B cell (primary cell): ENCODE measurements at regions not wholly inside any gene's neighbourhood (a gene's known extent, or its start where the extent isn't known, plus 50 kb on each side); places are given as distances from the start of the nearest gene placed in this dataset.

Source experiments
- ATAC-seq: fragments of 200-7000 bp; cut with Tn5 transposase; one replicate; pipeline ENCODE4 v1.10.0; 2021; ENCODE audit warnings: low read depth, mild to moderate bottlenecking, moderate number of reproducible peaks, moderate library complexity
- CTCF ChIA-PET: fragments of 350-600 bp; sonication (Branson Sonifier 250); formaldehyde crosslinking; loops from one replicate; lab custom pipeline; 2021; ENCODE audit warnings: antibody characterized with exemption, inconsistent platforms; lab: Charles Lee
- POLR2A ChIA-PET: fragments of 350-600 bp; sonication (Branson Sonifier 250); formaldehyde crosslinking; loops from one replicate; lab custom pipeline; 2021; ENCODE audit warnings: antibody characterized with exemption; lab: Charles Lee
- DNase-seq: peaks from one replicate; pipeline ENCODE4 v3.0.0; 2013
- H2AFZ ChIP-seq: 2 replicates; pipeline ENCODE4 v1.6.1; 2012; ENCODE audit warnings: mild to moderate bottlenecking, low read depth, low read length; ENCODE audit not compliant: insufficient read depth, poor library complexity, severe bottlenecking
- H3K27ac ChIP-seq, 2 donors: 1 replicate in 1 of 2; 2 replicates in 1 of 2; pipeline ENCODE4 v1.5.1; 2012 to 2013; ENCODE audit warnings: low read length in 2 of 2, mild to moderate bottlenecking in 2 of 2, moderate library complexity in 1 of 2
- H3K27me3 ChIP-seq, 4 experiments: fragments of 200-600 bp in 1 of 4; sonication (generic) in 1 of 4; replicated peaks in 1 of 4; 1 replicate in 2 of 4; 2 replicates in 2 of 4; pipeline versions ENCODE4 v1.6.1 to v1.7.0; 2013 to 2016; ENCODE audit warnings: low read length in 3 of 4, mild to moderate bottlenecking in 2 of 4, mixed read lengths in 1 of 4, moderate library complexity in 1 of 4; ENCODE audit not compliant: insufficient read depth in 4 of 4, control insufficient read depth in 3 of 4; ENCODE audit errors: control extremely low read depth in 1 of 4
- H3K36me3 ChIP-seq, 2 experiments: replicated peaks in 1 of 2; 1 replicate in 1 of 2; 2 replicates in 1 of 2; pipeline versions ENCODE4 v1.6.1 to v1.7.1; 2013; ENCODE audit warnings: low read length in 1 of 2; ENCODE audit not compliant: insufficient read depth in 2 of 2, control insufficient read depth in 1 of 2; ENCODE audit errors: control extremely low read depth in 1 of 2, extremely low read depth in 1 of 2
- H3K4me1 ChIP-seq, 2 donors: fragments of 200-600 bp in 1 of 2; sonication (generic) in 1 of 2; 1 replicate in 1 of 2; 2 replicates in 1 of 2; pipeline versions ENCODE4 v1.5.1 to v1.6.1; 2013 to 2017; ENCODE audit warnings: low read length in 2 of 2; ENCODE audit not compliant: control insufficient read depth in 2 of 2, insufficient read depth in 2 of 2
- H3K4me2 ChIP-seq: replicated peaks from 2 replicates; pipeline ENCODE3; 2012; ENCODE audit warnings: mild to moderate bottlenecking, low read depth, low read length; ENCODE audit not compliant: poor library complexity, severe bottlenecking
- H3K4me3 ChIP-seq, 5 experiments: fragments of 200-600 bp in 1 of 5; sonication (generic) in 1 of 5; 1 replicate in 3 of 5; 2 replicates in 2 of 5; pipeline versions ENCODE4 v1.5.1 to v1.7.0; 2011 to 2016; ENCODE audit warnings: low read length in 4 of 5, mild to moderate bottlenecking in 4 of 5, low read depth in 2 of 5, control low read depth in 1 of 5, moderate library complexity in 1 of 5; ENCODE audit not compliant: insufficient read depth in 1 of 5; ENCODE audit errors: control extremely low read depth in 1 of 5, extremely low read depth in 1 of 5
- H3K79me2 ChIP-seq: fragments of 200-600 bp; sonication (generic); one replicate; pipeline ENCODE4 v1.6.0; 2016; ENCODE audit warnings: low read length; ENCODE audit not compliant: control insufficient read depth, insufficient read depth
- H3K9ac ChIP-seq: fragments of 200-600 bp; sonication (generic); 2 replicates; pipeline ENCODE4 v1.6.1; 2017; ENCODE audit warnings: mild to moderate bottlenecking, low read length, moderate library complexity
- H3K9me3 ChIP-seq, 3 donors: one replicate each; pipeline versions ENCODE4 v1.6.1 to v1.7.1; 2013; ENCODE audit warnings: low read length in 2 of 3; ENCODE audit not compliant: control insufficient read depth in 2 of 3, insufficient read depth in 1 of 3; ENCODE audit errors: control extremely low read depth in 1 of 3
- H4K20me1 ChIP-seq: 2 replicates; pipeline ENCODE4 v1.6.0; 2012; ENCODE audit warnings: mild to moderate bottlenecking, low read length; ENCODE audit not compliant: insufficient read depth, control insufficient read depth, poor library complexity, severe bottlenecking
- H3K27ac Mint-ChIP-seq: one replicate; pipeline ENCODE4 v1.8.0; 2021; ENCODE audit warnings: mixed read lengths
- H3K27me3 Mint-ChIP-seq: one replicate; pipeline ENCODE4 v1.8.0; 2021; ENCODE audit warnings: mixed read lengths
- H3K4me1 Mint-ChIP-seq: one replicate; pipeline ENCODE4 v1.8.0; 2021; ENCODE audit warnings: mixed read lengths
- H3K4me3 Mint-ChIP-seq: one replicate; pipeline ENCODE4 v1.8.0; 2021; ENCODE audit warnings: mixed read lengths
- H3K9me3 Mint-ChIP-seq: one replicate; pipeline ENCODE4 v1.8.0; 2022; ENCODE audit warnings: mixed read lengths; ENCODE audit not compliant: insufficient read depth
- CTCF ChIP-seq: fragments of 200-600 bp; IDR thresholded peaks from one replicate; pipeline ENCODE4 v1.8.0; 2022; ENCODE audit warnings: antibody characterized with exemption, mild to moderate bottlenecking
- EZH2 ChIP-seq: IDR thresholded peaks from 2 replicates; pipeline ENCODE4 v1.6.1; 2012; ENCODE audit warnings: borderline replicate concordance, low read depth, mild to moderate bottlenecking, moderate library complexity, low read length; ENCODE audit not compliant: insufficient read depth, poor library complexity, severe bottlenecking
- WGBS: methylation state at CpG from one replicate; pipeline ENCODE4 v1.1.5; 2013; ENCODE audit warnings: missing lambda C conversion rate; ENCODE audit not compliant: insufficient coverage; 5-methylcytosine and 5-hydroxymethylcytosine counted together
- intact Hi-C: fragments of 100-400 bp; cut with micrococcal nuclease; formaldehyde crosslinking; loops from one replicate; pipeline ENCODE4 v1.10.0; 2022

- Histone ChIP-seq H3K4me2 (no peak overlapping the region), H3K27me3 (no peaks in the 10 kb centered on the region), H3K36me3 (no peaks in the 10 kb centered on the region), H3K9ac (no peak overlapping the region), H4K20me1 (no peaks in the 10 kb centered on the region), H3K4me3 (no peak overlapping the region), H2AFZ (no peak overlapping the region), H3K27ac (no peak overlapping the region), H3K9me3 (peaks cover 0 to 10% (median 0%) of the 10 kb centered on the region in 3 donors), H3K79me2 (no peaks in the 10 kb centered on the region), H3K4me1 (no peaks in the 10 kb centered on the region)
- H3K27ac Mint-ChIP-seq = no peak overlapping the region
- WGBS = 90% methylated on average over 1 of the region's 2 CpGs
- ChIA-PET CTCF (no interaction called here), POLR2A (no interaction called here)
- no peaks in the 10 kb centered on the region for H3K27me3 Mint-ChIP-seq
- H3K9me3 Mint-ChIP-seq = no peaks in the 10 kb centered on the region
- H3K4me3 Mint-ChIP-seq = no peak overlapping the region
- no peaks in the 10 kb centered on the region for H3K4me1 Mint-ChIP-seq
- TF ChIP-seq EZH2 (no peak), CTCF (no peak)
- intact Hi-C loops = no loop called here
- ATAC-seq (no peak), DNase-seq (no peak)
These were observed 227.4 kb upstream of the PWP1 start for GRCh38 chr12:107458163-107458562.

GRCh38 chr12:107458990-107459389 is 226.6 kb upstream of the PWP1 start:
- DNase-seq = no peak
- ChIA-PET POLR2A (no interaction called here), CTCF (no interaction called here)
- Histone ChIP-seq H3K4me2 (no peak overlapping the region), H3K27me3 (no peaks in the 10 kb centered on the region), H3K9me3 (peaks cover 0 to 6% (median 0%) of the 10 kb centered on the region in 3 donors), H3K27ac (no peak overlapping the region), H3K9ac (no peak overlapping the region), H2AFZ (no peak overlapping the region), H3K4me3 (no peak overlapping the region), H3K79me2 (no peaks in the 10 kb centered on the region), H4K20me1 (no peaks in the 10 kb centered on the region), H3K4me1 (no peaks in the 10 kb centered on the region), H3K36me3 (no peaks in the 10 kb centered on the region)
- TF ChIP-seq CTCF (no peak), EZH2 (no peak)
- no peak overlapping the region for H3K27ac Mint-ChIP-seq
- no peaks in the 10 kb centered on the region for H3K4me1 Mint-ChIP-seq
- H3K4me3 Mint-ChIP-seq = no peak overlapping the region
- no CpG with 5 or more reads among the region's 2 CpGs for WGBS
- no peaks in the 10 kb centered on the region for H3K9me3 Mint-ChIP-seq
- H3K27me3 Mint-ChIP-seq = no peaks in the 10 kb centered on the region
- ATAC-seq = no peak
- intact Hi-C loops = no loop called here
